GM19463 (cell line): ENCODE measurements at regions not wholly inside any gene's neighbourhood (a gene's known extent, or its start where the extent isn't known, plus 50 kb on each side); places are given as distances from the start of the nearest gene placed in this dataset.
"Not testable (repeated sequence)": the region's sequence is repeated elsewhere in the genome, so short reads cannot be mapped to it uniquely, and the experiment has no call there.

Experiments
- ATAC-seq: cut with Tn5 transposase; IDR thresholded peaks from one replicate; pipeline ENCODE4 v1.9.1; 2021; ENCODE audit warnings: mild to moderate bottlenecking, moderate library complexity; ENCODE audit not compliant: unreplicated experiment

GRCh38 chr6:44017307-44017706, 109.9 kb downstream of the MRPL14 start:
- not testable (repeated sequence) for ATAC-seq

GRCh38 chr6:44016131-44016870, 111.0 kb downstream of the MRPL14 start:
- no peak for ATAC-seq

GRCh38 chr6:44012078-44012493, 115.2 kb downstream of the MRPL14 start:
- no peak for ATAC-seq

GRCh38 chr6:44011350-44011920, 115.8 kb downstream of the MRPL14 start:
- ATAC-seq = no peak

GRCh38 chr6:44010411-44011349, 116.6 kb downstream of the MRPL14 start:
- no peak for ATAC-seq

- no peak for ATAC-seq
Measured at GRCh38 chr6:44009425-44010321, 117.6 kb downstream of the MRPL14 start.

GRCh38 chr6:44008821-44009370, 118.4 kb downstream of the MRPL14 start:
- ATAC-seq = no peak

- ATAC-seq = no peak
Measured at GRCh38 chr6:44007818-44008621, 119.2 kb downstream of the MRPL14 start.

- no peak for ATAC-seq
Measured at GRCh38 chr6:44006872-44007303, 120.4 kb downstream of the MRPL14 start.

GRCh38 chr6:44006123-44006871, 121.0 kb downstream of the MRPL14 start:
- ATAC-seq = no peak

- no peak for ATAC-seq
Measured at GRCh38 chr6:44005507-44005903, 121.7 kb downstream of the MRPL14 start.

GRCh38 chr6:44004625-44005506, 122.4 kb downstream of the MRPL14 start:
- no peak for ATAC-seq

- no peak for ATAC-seq
Measured at GRCh38 chr6:44004136-44004535, 123.1 kb downstream of the MRPL14 start.

- no peak for ATAC-seq
Measured at GRCh38 chr6:44003345-44004061, 123.7 kb downstream of the MRPL14 start.

GRCh38 chr6:44002593-44003344, 124.5 kb downstream of the MRPL14 start:
- no peak for ATAC-seq

GRCh38 chr6:44002067-44002592, 125.1 kb downstream of the MRPL14 start:
- no peak for ATAC-seq
